ENCODE measurements at regions not wholly inside any gene's neighbourhood (a gene's known extent, or its start where the extent isn't known, plus 50 kb on each side); places are given as distances from the start of the nearest gene placed in this dataset.

GRCh38 chr4:122328893-122329292 lies 49.9 kb upstream of the ADAD1 start:
- H3K27me3 ChIP-seq (replicated peaks; ENCODE audit: control insufficient read depth, insufficient read depth, low read length) = no peaks in the 10 kb centered on the region
- H3K4me3 ChIP-seq (replicated peaks; ENCODE audit: low read depth, low read length) = no peak overlapping the region
- TF ChIP-seq CTCF (IDR thresholded peaks at IDR 0.05; ENCODE audit: insufficient read depth, low read length, poor library complexity, severe bottlenecking) = no peak
- no peak for DNase-seq (ENCODE audit: extremely low read depth, insufficient read length)
- no peaks in the 10 kb centered on the region for H3K36me3 ChIP-seq (ENCODE audit: control insufficient read depth, insufficient read depth, low read length)

Data from GM06990 (cell line).